ENCODE measurements at regions not wholly inside any gene's neighbourhood (a gene's known extent, or its start where the extent isn't known, plus 50 kb on each side); places are given as distances from the start of the nearest gene placed in this dataset.

- TF ChIP-seq CTCF (IDR thresholded peaks at IDR 0.05) = no peak
- TF ChIP-seq POLR2AphosphoS5 (IDR thresholded peaks at IDR 0.05) = no peak
- TF ChIP-seq POLR2A (IDR thresholded peaks at IDR 0.05) = no peak
These were observed 283.8 kb downstream of the C3orf38 start for GRCh38 chr3:88433568-88433967.

All from prostate gland (tissue), 2 donors.